Stomach (tissue), 8 donors: ENCODE measurements at regions not wholly inside any gene's neighbourhood (a gene's known extent, or its start where the extent isn't known, plus 50 kb on each side); places are given as distances from the start of the nearest gene placed in this dataset.

Experiments used
- DNase-seq, 2 donors: peaks; one replicate each; pipeline versions ENCODE4 v3.0.0 to v3.0.0-alpha.2; 2013 to 2019
- H3K27ac ChIP-seq, 5 donors: fragments of 200-600 bp in 4 of 5; sonication (generic) in 4 of 5; one replicate each; pipeline ENCODE4 v1.5.1; 2013 to 2019; ENCODE audit warnings: mild to moderate bottlenecking in 1 of 5, moderate library complexity in 1 of 5
- H3K27me3 ChIP-seq, 3 donors: fragments of 200-600 bp; sonication (generic); one replicate each; pipeline ENCODE4 v1.5.1; 2017 to 2019; ENCODE audit warnings: mixed run types in 1 of 3
- H3K36me3 ChIP-seq, 4 donors: fragments of 200-600 bp; sonication (generic); 1 replicate in 3 of 4; 2 replicates in 1 of 4; pipeline ENCODE4 v1.5.1; 2016 to 2019
- H3K4me1 ChIP-seq, 4 donors: fragments of 200-600 bp; sonication (generic); one replicate each; pipeline ENCODE4 v1.5.1; 2016 to 2019
- H3K4me3 ChIP-seq, 4 donors: fragments of 200-600 bp; sonication (generic) in 3 of 4; one replicate each; pipeline ENCODE4 v1.5.1; 2016 to 2019; ENCODE audit warnings: mild to moderate bottlenecking in 1 of 4
- H3K9me3 ChIP-seq, 4 donors: fragments of 200-600 bp; sonication (generic); one replicate each; pipeline ENCODE4 v1.5.1; 2016 to 2019
- CTCF ChIP-seq, 7 experiments: fragments of 450-650 bp in 4 of 7; fragments of 200-600 bp in 3 of 7; sonication (generic) in 3 of 7; IDR thresholded peaks; one replicate each; pipeline ENCODE4 v1.5.1; 2016 to 2019; ENCODE audit warnings: antibody characterized with exemption in 7 of 7, control low read depth in 2 of 7, mild to moderate bottlenecking in 1 of 7
- EP300 ChIP-seq: sonication (generic); formaldehyde crosslinking; IDR thresholded peaks from one replicate; pipeline ENCODE4 v1.6.1; 2017; ENCODE audit warnings: antibody characterized with exemption
- POLR2A ChIP-seq, 4 donors: fragments of 450-650 bp; IDR thresholded peaks; one replicate each; pipeline ENCODE4 v1.6.1; 2016; ENCODE audit warnings: antibody characterized with exemption in 4 of 4, control low read depth in 2 of 4, mild to moderate bottlenecking in 1 of 4, moderate library complexity in 1 of 4
- POLR2AphosphoS5 ChIP-seq, 3 donors: sonication (generic); formaldehyde crosslinking; IDR thresholded peaks; one replicate each; pipeline ENCODE4 v1.6.1; 2016; ENCODE audit warnings: antibody characterized with exemption in 3 of 3
- WGBS, 5 donors: extraction: QIAGEN DNeasy Blood & Tissue Kit in 3 of 5; methylation state at CpG; one replicate each; pipeline versions ENCODE4 v1.1.5 to v1.1.7; 2013 to 2018; 5-methylcytosine and 5-hydroxymethylcytosine counted together
- intact Hi-C: fragments of 100-400 bp; cut with DNase I; formaldehyde crosslinking; loops from one replicate; pipeline ENCODE4 v1.15.1; 2023; ENCODE audit warnings: low total_unique reads
- donor health status: healthy with polysubstance abuse.
- donor health status: Bipolar disorder and iron deficiency.
- donor health status: healthy.

GRCh38 chr5:81837667-81838306, 86.9 kb upstream of the SSBP2 start:
- Histone ChIP-seq H3K4me3 (no peak overlapping the region), H3K27ac (no peak overlapping the region), H3K36me3 (no peaks in the 10 kb centered on the region), H3K27me3 (no peaks in the 10 kb centered on the region), H3K4me1 (peaks cover 0 to 10% (median 2%) of the 10 kb centered on the region in 4 donors), H3K9me3 (no peaks in the 10 kb centered on the region)
- intact Hi-C loops: no loop called here
- 92 to 95% (median 94%) methylated on average over 4 of the region's 4 CpGs for WGBS, 5 donors
- no peak for TF ChIP-seq POLR2AphosphoS5 (IDR thresholded peaks at IDR 0.05)
- TF ChIP-seq POLR2A (IDR thresholded peaks at IDR 0.05): no peak
- no peak for TF ChIP-seq EP300
- TF ChIP-seq CTCF (IDR thresholded peaks at IDR 0.05): no peak
- DNase-seq: no peak

- Histone ChIP-seq H3K27ac (no peak overlapping the region), H3K27me3 (no peaks in the 10 kb centered on the region), H3K9me3 (no peaks in the 10 kb centered on the region), H3K36me3 (no peaks in the 10 kb centered on the region), H3K4me3 (no peak overlapping the region), H3K4me1 (peaks cover 0 to 8% (median 0%) of the 10 kb centered on the region in 4 donors)
- 66 to 86% (median 78%) methylated on average over 4 of the region's 4 CpGs for WGBS, 5 donors
- DNase-seq: no peak
- TF ChIP-seq POLR2AphosphoS5 (IDR thresholded peaks at IDR 0.05) (no peak), EP300 (no peak), POLR2A (IDR thresholded peaks at IDR 0.05) (no peak), CTCF (IDR thresholded peaks at IDR 0.05) (no peak)
- intact Hi-C loops: no loop called here
Observed at GRCh38 chr5:81835814-81836367, 85.0 kb upstream of the SSBP2 start.

- H3K4me3 ChIP-seq: no peak overlapping the region
- TF ChIP-seq EP300 (no peak), POLR2A (IDR thresholded peaks at IDR 0.05) (no peak), POLR2AphosphoS5 (IDR thresholded peaks at IDR 0.05) (no peak), CTCF (IDR thresholded peaks at IDR 0.05) (no peak)
- intact Hi-C loops: no loop called here
- WGBS, 5 donors: 89 to 97% (median 95%) methylated on average over 11 of the region's 11 CpGs
- no peaks in the 10 kb centered on the region for H3K27me3 ChIP-seq
- DNase-seq: no peak
- H3K27ac ChIP-seq: no peak overlapping the region
- H3K36me3 ChIP-seq: no peaks in the 10 kb centered on the region
- H3K9me3 ChIP-seq: no peaks in the 10 kb centered on the region
- H3K4me1 ChIP-seq: peaks cover 0 to 8% (median 0%) of the 10 kb centered on the region in 4 donors
Observed at GRCh38 chr5:81834021-81834660, 83.2 kb upstream of the SSBP2 start.

GRCh38 chr5:81830596-81830995, 79.7 kb upstream of the SSBP2 start:
- WGBS, 5 donors: 75 to 81% (median 76%) methylated on average over 2 of the region's 2 CpGs

More at GRCh38 chr5:81830596-81830995, 79.7 kb upstream of the SSBP2 start:
- intact Hi-C loops: no loop called here
- no peaks in the 10 kb centered on the region for H3K9me3 ChIP-seq
- no peaks in the 10 kb centered on the region for H3K27me3 ChIP-seq
- H3K4me3 ChIP-seq: no peak overlapping the region
- DNase-seq: no peak
- no peak overlapping the region for H3K27ac ChIP-seq
- H3K36me3 ChIP-seq: no peaks in the 10 kb centered on the region
- no peak for TF ChIP-seq EP300
- TF ChIP-seq CTCF (IDR thresholded peaks at IDR 0.05): no peak
- TF ChIP-seq POLR2AphosphoS5 (IDR thresholded peaks at IDR 0.05): no peak
- TF ChIP-seq POLR2A (IDR thresholded peaks at IDR 0.05): no peak
- peaks cover 0 to 3% (median 0%) of the 10 kb centered on the region in 4 donors for H3K4me1 ChIP-seq
